HG03064 (cell line): ENCODE measurements at regions not wholly inside any gene's neighbourhood (a gene's known extent, or its start where the extent isn't known, plus 50 kb on each side); places are given as distances from the start of the nearest gene placed in this dataset.
"Not testable (repeated sequence)": the region's sequence is repeated elsewhere in the genome, so short reads cannot be mapped to it uniquely, and the experiment has no call there.

Experiments
- ATAC-seq: cut with Tn5 transposase; IDR thresholded peaks from one replicate; pipeline ENCODE4 v1.9.1; 2021; ENCODE audit warnings: low read depth; ENCODE audit not compliant: unreplicated experiment

DNA sequence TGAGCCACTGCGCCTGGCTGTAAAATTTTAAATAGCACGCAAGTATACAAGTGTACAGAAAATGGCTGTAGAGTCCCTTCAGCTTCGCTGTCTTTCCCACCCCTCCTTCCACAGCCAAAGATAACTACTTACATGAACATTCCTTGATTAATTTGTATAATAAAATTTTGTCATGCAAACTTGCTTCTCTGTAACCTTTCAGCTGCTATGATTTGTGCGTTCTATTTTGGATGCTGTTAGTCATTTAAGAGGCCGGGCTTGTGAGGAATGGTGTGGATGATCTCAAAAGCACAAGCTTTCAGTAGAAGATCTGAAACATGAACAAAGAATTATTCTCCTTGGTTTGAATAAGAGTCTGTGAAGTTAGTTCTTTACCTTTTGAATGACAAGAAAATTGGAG lies 115.0 kb upstream of the TLE1 start:
- no peak for ATAC-seq

DNA sequence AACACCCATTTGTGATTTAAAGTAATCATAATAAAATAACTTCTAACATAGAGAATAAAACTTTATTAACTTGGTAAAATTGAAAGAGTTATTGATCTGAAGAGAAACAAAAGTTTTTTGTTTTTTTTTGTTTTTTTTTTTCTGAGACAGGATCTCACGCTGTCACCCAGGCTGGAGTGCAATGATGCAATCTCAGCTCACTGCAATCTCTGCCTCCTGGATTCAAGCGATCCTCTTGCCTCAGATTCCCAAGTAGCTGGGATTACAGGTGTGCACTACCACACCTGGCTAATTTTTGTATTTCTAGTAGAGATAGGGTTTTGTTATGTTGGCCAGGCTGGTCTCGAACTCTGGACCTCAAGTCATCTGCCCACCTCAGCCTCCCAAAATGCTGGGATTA lies 116.5 kb upstream of the SPATA31D4 start:
- not testable (repeated sequence) for ATAC-seq

- no peak for ATAC-seq
These were observed 113.8 kb upstream of the SPATA31D4 start for GRCh38 chr9:81814401-81814793.

DNA sequence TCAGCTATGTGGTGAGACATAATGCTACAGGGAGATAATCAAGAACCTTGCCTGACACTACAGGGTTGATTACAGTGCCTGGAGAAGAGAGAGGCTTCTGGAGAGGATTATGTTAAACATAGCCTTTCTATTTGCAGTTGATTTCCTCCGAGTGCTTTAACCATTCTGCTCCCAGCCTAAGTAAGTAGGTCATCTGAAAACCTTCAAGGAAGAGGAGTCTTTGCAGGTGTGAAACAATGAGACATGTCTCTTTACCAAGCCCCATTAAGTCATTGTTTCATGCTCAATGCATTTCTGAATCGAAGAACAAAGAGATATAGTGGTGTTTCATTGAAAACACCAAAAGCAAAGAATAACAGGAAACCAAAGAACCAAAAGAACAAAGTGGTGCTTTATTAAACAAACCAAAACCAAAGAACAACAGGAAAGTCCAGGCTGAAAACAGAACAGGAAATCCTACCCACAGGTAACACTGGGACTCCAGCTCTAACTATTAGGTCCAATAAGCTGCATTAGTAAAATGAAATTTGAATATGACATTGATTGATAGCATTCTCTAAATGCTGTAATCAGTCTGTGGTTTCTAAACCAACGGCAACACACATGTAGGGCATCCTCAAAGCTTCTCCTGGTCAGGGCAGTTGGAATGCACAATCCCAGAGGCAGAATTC lies 113.3 kb upstream of the SPATA31D4 start:
- peak; percentile 83 for ATAC-seq

GRCh38 chr9:81815781-81816180 lies 112.4 kb upstream of the SPATA31D4 start:
- ATAC-seq: no peak

DNA sequence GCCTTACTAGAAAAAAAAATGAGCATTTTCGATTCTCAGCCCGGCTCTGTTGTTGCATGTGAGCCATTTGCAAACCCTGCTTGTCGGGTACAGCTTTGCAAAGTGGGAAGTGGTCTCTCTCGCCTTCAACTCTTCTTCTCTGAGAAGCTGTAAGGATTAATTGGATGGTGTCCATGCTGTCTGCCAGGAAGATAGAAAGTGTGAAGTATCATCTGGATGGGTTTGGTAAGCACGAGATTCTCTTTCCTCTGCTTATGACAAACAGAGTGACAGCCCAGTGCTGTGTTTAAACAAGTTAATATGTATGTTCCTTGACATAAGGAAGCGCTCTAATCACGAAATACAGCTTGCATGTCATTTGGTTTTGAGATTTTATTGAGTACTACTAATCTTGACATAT lies 109.1 kb upstream of the SPATA31D4 start:
- no peak for ATAC-seq

- ATAC-seq: no peak
These were observed 108.2 kb upstream of the SPATA31D4 start for GRCh38 chr9:81819859-81820546.

DNA sequence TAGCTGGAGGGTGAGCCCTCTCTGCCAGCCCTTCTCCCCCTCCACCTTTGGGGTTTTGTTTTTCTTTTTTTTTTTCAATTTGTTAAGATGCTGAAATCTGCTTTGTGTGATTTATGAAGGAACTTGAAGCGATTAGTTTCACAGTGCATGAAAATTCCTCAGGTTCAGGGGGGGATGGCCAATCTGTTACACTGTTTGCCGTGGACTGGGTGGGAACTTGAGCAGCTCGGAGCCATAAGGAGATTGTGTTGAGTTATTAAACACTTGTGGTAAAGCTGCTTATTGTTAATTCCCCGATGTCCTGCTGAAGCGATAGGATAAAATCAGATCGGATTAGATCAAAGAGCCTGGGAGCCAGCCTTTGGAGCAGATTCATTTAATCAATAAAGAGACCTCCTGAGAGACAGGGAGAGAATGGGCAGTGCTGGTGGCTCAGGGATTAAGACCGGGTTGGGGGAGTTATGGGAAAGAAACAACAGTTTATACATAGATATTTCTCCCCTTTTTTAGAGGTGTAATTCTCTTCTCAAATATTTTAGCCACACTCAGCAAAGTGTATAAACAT lies 105.8 kb upstream of the SPATA31D4 start:
- no peak for ATAC-seq

DNA sequence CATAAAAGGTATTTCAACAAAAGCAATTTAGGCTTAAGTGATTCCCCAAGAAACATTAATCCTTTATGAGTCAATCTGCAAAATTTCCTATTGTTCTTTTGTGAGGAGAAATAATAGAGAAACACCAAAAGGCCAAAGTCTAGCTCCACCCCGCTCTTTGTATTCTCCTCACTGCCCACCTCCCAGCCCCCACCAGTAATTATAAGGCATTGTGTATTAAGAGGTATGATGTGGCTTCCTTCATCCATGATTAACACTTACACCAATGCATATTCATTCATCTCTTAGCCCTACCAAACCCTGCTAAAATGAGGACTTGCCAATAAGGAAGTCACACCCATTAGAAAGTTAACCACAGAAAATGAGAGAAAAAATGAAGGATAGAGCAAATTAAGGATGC lies 105.3 kb upstream of the SPATA31D4 start:
- no peak for ATAC-seq

- ATAC-seq: no peak
These were observed 104.3 kb upstream of the SPATA31D4 start for GRCh38 chr9:81823672-81824554.

- ATAC-seq: no peak
These were observed 103.2 kb upstream of the SPATA31D4 start for GRCh38 chr9:81824802-81825730.

DNA sequence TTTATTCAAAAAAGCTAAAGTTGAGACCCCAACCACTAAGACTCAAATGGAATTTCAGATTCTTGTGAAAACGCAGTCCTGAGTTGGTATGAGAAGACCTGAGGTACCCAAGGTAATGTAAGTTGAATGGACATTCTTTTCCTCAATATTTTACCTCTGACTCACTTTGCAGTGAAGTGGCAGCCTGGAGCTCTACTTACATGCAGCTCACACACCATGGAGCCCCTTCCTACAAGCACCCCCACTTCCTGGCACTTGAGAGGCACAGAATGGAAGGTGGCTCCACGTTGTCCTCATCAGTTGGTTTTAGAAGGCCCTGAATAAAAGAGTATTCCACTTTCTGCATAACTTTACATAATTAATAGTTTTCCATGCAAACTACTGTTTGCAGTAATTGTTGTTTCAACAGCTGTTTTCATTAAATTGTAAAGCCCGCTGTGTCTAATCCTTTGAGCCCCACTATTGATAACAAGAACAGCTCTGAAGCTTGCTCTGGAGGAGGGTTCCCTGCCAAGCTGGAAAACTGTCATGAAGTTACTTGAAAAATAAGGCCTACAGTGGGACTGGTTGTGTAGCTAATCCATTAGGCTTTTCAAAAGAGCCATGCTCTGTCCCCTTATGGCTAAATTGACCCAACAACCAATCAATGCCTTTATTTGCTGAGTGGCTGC lies 102.2 kb upstream of the SPATA31D4 start:
- no peak for ATAC-seq

- ATAC-seq: no peak
These were observed 101.7 kb upstream of the SPATA31D4 start for GRCh38 chr9:81826517-81826906.

DNA sequence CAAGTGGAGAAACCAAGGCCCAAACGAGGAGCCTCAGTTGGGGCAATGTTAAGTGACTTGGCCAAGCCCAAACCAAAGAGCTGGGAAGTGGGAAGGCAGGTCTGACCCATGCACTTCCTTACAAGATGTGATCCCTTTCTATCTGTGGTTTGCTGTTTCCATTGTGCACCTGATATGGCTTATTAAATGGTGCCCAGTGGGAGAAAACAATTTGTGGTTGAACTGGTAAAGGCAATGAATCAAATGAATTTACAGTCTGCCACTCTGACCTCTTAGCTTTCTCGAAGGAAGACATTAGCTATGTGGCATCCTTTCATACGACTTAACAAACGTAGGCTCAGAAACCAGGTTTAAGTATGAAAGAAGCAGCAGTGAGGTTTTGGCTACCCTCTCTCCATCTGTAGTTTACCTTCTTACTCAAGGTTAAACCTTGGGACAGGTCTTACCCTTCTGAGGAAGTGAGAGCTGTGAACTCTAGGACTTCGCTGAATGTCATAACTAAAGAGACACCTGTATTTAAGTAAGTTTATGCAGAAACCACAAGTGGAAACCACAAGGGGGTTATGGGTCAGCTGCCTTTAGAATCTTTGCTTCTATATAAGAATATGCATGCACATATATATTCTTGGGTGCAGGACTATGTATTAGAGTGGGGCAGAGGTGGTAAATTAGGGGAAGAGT lies 100.5 kb upstream of the SPATA31D4 start:
- ATAC-seq: peak; percentile 87

- ATAC-seq: no peak
These were observed 98.9 kb upstream of the SPATA31D4 start for GRCh38 chr9:81829195-81829882.

GRCh38 chr9:81830431-81830830 lies 97.8 kb upstream of the SPATA31D4 start:
- not testable (repeated sequence) for ATAC-seq

DNA sequence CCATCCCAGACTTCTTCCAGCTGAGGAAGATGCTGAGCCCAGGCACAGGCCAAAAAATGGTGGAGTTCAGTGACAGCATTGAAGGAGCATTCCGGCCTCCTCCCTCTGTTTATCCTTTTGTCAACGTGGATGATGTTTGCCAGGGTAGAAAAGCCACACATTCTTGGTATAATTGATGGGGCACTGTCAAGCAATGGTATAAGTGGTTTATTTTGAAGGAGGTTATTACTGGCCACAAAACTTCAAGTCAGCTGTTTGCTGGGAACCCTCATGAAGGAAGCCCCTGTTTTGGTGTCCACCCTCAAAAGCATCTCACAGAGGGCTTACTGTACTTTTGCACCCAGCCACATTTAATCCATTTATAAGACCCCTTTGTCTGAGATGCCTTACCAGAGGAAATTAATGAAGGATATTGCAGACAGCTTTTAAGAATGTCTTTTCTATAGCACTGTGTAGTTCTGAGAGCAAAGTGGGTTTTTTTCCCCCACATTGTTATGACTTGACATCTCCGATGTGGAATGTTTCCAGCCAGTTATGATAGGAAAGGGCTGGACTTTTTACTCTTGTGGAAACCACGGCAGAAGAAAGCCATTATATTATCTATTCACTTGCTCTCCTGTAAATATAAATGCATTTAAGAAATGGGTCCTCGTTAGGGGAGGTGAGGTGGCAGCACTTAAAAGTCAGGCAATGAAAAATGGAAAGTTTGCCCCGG lies 95.5 kb upstream of the SPATA31D4 start:
- no peak for ATAC-seq
